Body of pancreas (tissue), 4 donors: ENCODE measurements at regions not wholly inside any gene's neighbourhood (a gene's known extent, or its start where the extent isn't known, plus 50 kb on each side); places are given as distances from the start of the nearest gene placed in this dataset.
"Not testable (repeated sequence)": the region's sequence is repeated elsewhere in the genome, so short reads cannot be mapped to it uniquely, and the experiment has no call there.

ENCODE experiments used
- ATAC-seq: fragments of 150-250 bp; one replicate; pipeline ENCODE4 v1.9.1; 2016
- DNase-seq, 4 donors: peaks; one replicate each; pipeline ENCODE4 v3.0.0-alpha.2; 2019
- H3K27ac ChIP-seq, 4 donors: fragments of 200-600 bp; sonication (generic); 1 replicate in 3 of 4; 2 replicates in 1 of 4; pipeline versions ENCODE4 v1.5.1 to v1.6.1; 2016 to 2019; ENCODE audit warnings: mild to moderate bottlenecking in 1 of 4, mixed read lengths in 1 of 4, moderate library complexity in 1 of 4
- H3K27me3 ChIP-seq, 2 donors: fragments of 200-600 bp; sonication (generic); one replicate each; pipeline ENCODE4 v1.6.0; 2016; ENCODE audit warnings: mild to moderate bottlenecking in 1 of 2
- H3K36me3 ChIP-seq, 2 donors: fragments of 200-600 bp; sonication (generic); replicated peaks in 1 of 2; 2 replicates each; pipeline ENCODE4 v1.5.1; 2016; ENCODE audit warnings: low read depth in 2 of 2; ENCODE audit not compliant: insufficient read depth in 1 of 2
- H3K4me1 ChIP-seq: fragments of 200-600 bp; sonication (generic); one replicate; pipeline ENCODE4 v1.6.0; 2016
- H3K4me3 ChIP-seq, 2 donors: fragments of 200-600 bp; sonication (generic); 1 replicate in 1 of 2; 2 replicates in 1 of 2; pipeline ENCODE4 v1.5.1; 2016 to 2019
- H3K9me3 ChIP-seq, 3 donors: fragments of 200-600 bp; sonication (generic); 1 replicate in 2 of 3; 2 replicates in 1 of 3; pipeline ENCODE4 v1.5.1; 2016
- CTCF ChIP-seq, 7 experiments: fragments of 450-650 bp in 4 of 7; fragments of 200-600 bp in 3 of 7; sonication (generic) in 3 of 7; IDR thresholded peaks; one replicate each; pipeline ENCODE4 v1.5.1; 2016 to 2019; ENCODE audit warnings: antibody characterized with exemption in 7 of 7
- POLR2A ChIP-seq, 3 donors: fragments of 450-650 bp; IDR thresholded peaks; one replicate each; pipeline ENCODE4 v1.6.1; 2016; ENCODE audit warnings: antibody characterized with exemption in 3 of 3, mild to moderate bottlenecking in 2 of 3
- WGBS, 2 donors: methylation state at CpG; one replicate each; pipeline ENCODE4 v1.1.5; 2017; 5-methylcytosine and 5-hydroxymethylcytosine counted together
- intact Hi-C: fragments of 100-400 bp; cut with DNase I; formaldehyde crosslinking; loops from one replicate; pipeline ENCODE4 v1.15.1; 2023

- intact Hi-C loops = no loop called here
- Histone ChIP-seq H3K4me1 (no peaks in the 10 kb centered on the region), H3K4me3 (no peak overlapping the region), H3K9me3 (no peaks in the 10 kb centered on the region), H3K36me3 (no peaks in the 10 kb centered on the region), H3K27ac (no peak overlapping the region), H3K27me3 (no peaks in the 10 kb centered on the region)
- TF ChIP-seq POLR2A (IDR thresholded peaks at IDR 0.05) = no peak
- no peak for TF ChIP-seq CTCF (IDR thresholded peaks at IDR 0.05)
- ATAC-seq = no peak
- 46 to 49% methylated on average over 2 of the region's 2 CpGs for WGBS, 2 donors
- no peak for DNase-seq
Measured at GRCh38 chr5:5736007-5736406, 313.5 kb downstream of the ICE1 start.

GRCh38 chr5:5733058-5733457, 310.6 kb downstream of the ICE1 start:
- H3K4me3 ChIP-seq, intact Hi-C loops, H3K9me3 ChIP-seq, ATAC-seq, DNase-seq, H3K36me3 ChIP-seq, H3K4me1 ChIP-seq, H3K27ac ChIP-seq, H3K27me3 ChIP-seq: not testable (repeated sequence)
- WGBS, 2 donors = 37 to 53% methylated on average over 2 of the region's 2 CpGs

- no peak for DNase-seq
- no peak for ATAC-seq
- Histone ChIP-seq H3K36me3 (no peaks in the 10 kb centered on the region), H3K4me1 (no peaks in the 10 kb centered on the region), H3K9me3 (no peaks in the 10 kb centered on the region), H3K27me3 (no peaks in the 10 kb centered on the region), H3K4me3 (no peak overlapping the region), H3K27ac (no peak overlapping the region)
- TF ChIP-seq POLR2A (IDR thresholded peaks at IDR 0.05) (no peak), CTCF (IDR thresholded peaks at IDR 0.05) (no peak)
- intact Hi-C loops = no loop called here
- WGBS, 2 donors = 47 to 66% methylated on average over 6 of the region's 6 CpGs
Measured at GRCh38 chr5:5726401-5726800, 303.9 kb downstream of the ICE1 start.

GRCh38 chr5:5721881-5722280, 299.4 kb downstream of the ICE1 start:
- H3K27me3 ChIP-seq = no peaks in the 10 kb centered on the region
- H3K36me3 ChIP-seq = no peaks in the 10 kb centered on the region
- DNase-seq (no peak), ATAC-seq (no peak)
- H3K27ac ChIP-seq = no peak overlapping the region
- no peaks in the 10 kb centered on the region for H3K9me3 ChIP-seq
- no peak for TF ChIP-seq POLR2A (IDR thresholded peaks at IDR 0.05)
- no peak for TF ChIP-seq CTCF (IDR thresholded peaks at IDR 0.05)
- 55 to 70% methylated on average over 3 of the region's 3 CpGs for WGBS, 2 donors
- no peak overlapping the region for H3K4me3 ChIP-seq
- intact Hi-C loops = no loop called here
- H3K4me1 ChIP-seq = no peaks in the 10 kb centered on the region

GRCh38 chr5:5719292-5719691, 296.8 kb downstream of the ICE1 start:
- intact Hi-C loops = no loop called here
- 65 to 77% methylated on average over 5 of the region's 5 CpGs for WGBS, 2 donors
- DNase-seq (no peak), ATAC-seq (no peak)
- Histone ChIP-seq H3K27me3 (no peaks in the 10 kb centered on the region), H3K27ac (no peak overlapping the region), H3K9me3 (no peaks in the 10 kb centered on the region), H3K36me3 (no peaks in the 10 kb centered on the region), H3K4me3 (no peak overlapping the region), H3K4me1 (no peaks in the 10 kb centered on the region)
- TF ChIP-seq POLR2A (IDR thresholded peaks at IDR 0.05) = no peak
- no peak for TF ChIP-seq CTCF (IDR thresholded peaks at IDR 0.05)
